ENCODE measurements at regions not wholly inside any gene's neighbourhood (a gene's known extent, or its start where the extent isn't known, plus 50 kb on each side); places are given as distances from the start of the nearest gene placed in this dataset.
"Not testable (repeated sequence)": the region's sequence is repeated elsewhere in the genome, so short reads cannot be mapped to it uniquely, and the experiment has no call there.

DNA sequence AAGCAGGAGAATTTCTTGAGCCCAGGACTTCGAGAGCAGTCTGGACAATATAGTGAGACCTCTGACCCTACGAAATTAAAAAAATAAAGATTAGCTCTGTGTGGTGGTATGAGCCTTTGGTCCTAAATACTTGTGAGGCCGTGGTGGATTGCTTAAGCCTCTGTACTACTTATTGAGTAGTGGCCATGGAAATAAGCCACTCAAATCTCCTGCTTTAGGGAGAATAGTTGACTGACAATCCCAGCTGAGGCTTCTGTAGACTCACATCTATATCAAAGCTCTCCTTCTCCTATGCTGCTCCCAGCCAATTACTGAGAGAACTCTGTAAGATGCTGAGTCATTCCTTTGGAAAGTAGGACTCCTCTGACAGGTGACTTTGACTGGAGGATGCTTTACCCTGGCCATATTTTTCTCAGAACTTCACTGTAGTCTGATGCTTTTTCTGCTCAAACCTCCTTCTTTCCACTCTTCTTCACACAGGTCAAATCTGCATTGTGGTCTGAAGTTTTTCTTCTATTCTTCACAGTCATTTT lies 420.2 kb downstream of the SLC6A15 start:
- no peak for DNase-seq

DNA sequence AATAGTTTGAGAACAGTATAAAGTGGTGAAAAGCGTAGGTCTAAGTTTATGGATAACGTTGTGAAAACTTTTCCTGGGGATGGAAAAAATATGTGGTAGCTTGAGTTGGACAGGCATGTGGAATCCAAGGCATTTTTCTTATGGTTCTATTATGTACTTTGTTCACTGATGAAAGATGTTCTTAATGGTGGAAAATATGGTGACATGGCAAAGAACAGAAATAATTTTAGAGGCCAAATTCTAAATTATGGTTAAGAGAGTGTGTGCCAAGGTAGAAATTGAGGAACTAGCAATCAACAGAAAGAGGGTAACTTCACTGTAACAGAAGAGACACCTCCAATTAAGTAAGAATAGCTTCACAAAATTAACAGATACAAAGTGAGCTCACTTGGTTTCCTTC lies 427.8 kb downstream of the SLC6A15 start:
- DNase-seq = no peak

DNA sequence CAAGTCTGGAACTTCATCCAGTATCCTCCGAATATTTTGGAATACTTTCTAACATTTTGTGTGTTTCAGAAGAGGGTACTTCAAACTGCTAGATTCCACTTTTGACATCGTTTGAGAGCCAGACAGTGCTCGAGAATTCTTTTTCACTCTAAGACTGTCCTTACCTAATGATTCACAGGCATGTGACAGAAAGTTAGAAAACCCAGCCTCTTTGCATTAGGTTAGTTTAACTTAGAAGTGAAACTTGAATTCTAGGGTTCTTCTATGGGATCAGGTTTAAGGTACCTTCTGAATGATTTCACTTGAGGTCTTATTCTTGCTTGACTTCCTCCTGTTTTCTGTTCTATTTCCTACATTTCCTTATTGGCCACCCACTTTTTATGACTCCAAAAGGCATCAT lies 431.8 kb downstream of the SLC6A15 start:
- no peak for DNase-seq

DNA sequence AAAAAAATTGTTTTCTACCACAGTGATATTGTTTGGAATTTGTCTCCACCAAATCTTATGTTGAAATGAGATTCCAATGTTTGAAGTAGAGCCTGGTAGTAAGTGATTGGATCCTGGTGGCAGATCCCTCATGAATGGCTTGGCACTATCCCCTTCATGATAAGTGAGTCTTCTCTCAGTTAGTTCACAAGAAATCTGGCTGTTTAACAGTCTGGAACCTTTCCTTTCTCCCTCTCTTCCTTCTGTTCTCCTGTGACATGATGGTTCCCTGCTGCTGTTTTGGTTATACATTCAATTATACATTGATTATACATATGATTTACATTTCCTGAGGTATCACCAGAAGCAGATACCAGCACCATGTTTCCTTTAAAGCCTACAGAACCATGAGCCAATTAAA lies 442.2 kb downstream of the SLC6A15 start:
- DNase-seq = no peak

DNA sequence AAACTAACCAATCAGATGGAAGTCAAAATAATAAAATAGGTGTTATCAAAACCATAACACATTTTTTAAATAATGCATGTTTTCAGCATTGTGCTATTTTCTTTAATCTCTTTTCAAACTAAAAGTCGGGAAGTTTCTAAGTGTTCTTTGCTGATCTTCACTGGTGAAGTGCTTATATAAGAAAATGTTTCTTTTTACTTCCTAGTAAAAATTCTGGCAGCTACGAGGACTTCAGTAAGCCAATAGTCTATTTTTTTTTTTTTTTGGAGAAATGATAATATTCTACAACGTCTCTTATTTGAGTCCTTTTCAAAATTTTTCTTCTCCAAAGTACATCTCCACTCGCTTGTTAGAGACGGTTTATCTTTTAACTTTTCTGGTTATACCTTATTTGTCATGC lies 448.0 kb downstream of the SLC6A15 start:
- no peak for DNase-seq

DNA sequence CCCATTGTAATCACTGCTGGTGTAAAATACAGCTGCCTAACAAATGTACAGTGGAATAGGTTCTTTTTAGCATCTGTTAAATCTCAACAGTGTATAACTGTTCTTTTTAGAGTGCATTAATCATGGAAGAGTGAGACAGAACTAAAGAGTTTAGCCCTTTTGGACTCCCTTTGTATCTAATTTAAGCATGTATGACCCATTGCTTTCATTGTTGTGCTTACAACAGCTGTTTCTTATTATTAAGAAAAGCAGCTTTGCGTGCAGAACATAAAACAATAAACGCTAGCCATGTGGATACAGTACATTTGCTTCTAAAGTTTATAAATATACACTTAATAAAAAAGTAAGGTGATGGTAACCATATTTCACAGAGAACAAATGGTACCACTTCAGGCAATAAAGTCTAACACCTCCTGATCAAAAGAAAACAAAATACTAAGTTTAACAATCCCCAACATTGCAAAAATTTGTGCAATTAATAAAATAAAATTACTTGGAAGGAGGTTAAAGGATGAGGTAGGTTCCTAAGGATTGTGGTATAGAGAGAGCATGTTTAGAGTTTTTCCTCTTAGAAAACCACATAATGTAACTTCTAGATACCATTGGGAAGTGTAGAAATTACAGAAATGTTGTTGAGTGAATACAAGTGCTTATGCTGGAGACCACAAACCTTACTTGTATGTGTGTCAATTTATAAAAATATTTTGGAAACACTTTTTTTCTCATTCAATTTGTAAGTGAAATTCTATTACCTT lies 448.7 kb downstream of the SLC6A15 start:
- peak; percentile 56 for DNase-seq

DNA sequence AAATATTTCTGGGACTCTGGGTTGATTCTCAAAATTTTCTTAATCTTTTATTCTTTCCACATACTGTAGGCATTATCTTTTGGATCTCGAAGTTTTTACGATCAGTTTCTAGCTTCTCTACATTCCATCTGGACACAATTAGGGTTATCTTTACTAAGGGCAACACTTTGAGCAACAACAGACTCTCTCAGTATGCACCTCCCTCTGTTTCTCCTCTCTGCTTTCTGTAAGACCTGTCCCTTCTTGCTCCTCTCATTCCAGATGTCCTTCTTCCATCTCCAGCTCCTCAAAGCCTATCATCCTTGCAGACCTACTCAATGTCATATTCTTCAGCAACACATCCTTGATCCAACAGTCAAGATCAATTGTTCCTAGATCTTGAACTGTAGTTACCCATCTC lies 457.0 kb downstream of the SLC6A15 start:
- no peak for DNase-seq

DNA sequence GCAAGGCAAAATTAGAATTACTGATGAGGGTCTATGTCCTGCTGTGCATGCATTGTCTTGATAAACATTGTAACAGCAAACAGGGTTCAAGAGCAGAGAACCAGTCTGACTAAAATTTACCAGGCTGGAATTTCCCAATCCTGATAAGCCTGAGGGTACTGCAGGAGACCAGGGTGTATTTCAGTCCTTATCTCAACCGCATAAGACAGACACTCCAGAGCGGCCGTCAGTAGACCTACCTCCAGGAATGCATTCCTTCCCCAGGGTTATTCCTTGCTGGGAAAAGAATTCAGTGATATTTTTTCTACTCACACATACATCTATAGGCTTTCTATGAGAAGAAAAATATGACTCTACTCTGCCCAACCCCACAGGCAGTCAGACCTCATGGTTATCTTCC lies 466.1 kb downstream of the SLC6A15 start:
- not testable (repeated sequence) for DNase-seq

DNA sequence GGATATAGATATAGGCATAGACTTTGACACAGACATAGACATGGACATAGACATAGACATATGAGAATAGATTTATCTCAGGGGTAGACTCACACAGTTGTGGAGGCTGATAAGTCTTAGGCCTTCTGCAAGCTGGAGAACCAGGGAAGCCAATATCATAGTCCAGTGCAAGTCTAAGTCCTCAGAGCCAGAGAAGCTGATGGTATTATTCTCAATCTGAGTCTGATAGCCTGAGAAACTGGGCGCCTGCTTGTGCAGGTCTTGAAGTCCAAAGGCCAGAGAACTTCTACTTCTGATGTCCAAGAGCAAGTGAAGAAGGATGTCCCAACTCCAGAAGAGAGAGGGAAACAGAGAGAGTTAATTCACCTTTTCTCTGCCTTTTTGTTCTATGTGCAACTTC lies 476.5 kb downstream of the SLC6A15 start:
- DNase-seq = no peak

DNA sequence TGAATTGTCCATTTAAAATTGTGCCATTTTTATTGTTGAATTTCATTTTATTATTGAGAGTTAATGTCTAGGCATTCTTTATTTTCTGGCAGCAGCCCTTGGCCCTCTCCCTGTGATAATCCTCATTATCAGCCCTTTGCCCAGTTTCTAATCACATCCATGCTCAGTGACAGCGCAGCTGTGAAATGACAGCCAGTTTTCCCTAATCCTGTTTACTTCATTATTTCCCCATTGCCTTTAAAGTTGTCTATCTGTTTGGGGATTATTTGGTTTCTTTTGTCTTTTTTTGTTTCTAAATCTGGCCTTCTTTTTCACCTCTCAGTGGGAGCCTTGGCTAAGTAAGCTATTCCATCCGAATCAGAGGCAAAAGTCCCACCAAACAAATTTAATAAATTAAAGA lies 476.9 kb downstream of the SLC6A15 start:
- no peak for DNase-seq

DNA sequence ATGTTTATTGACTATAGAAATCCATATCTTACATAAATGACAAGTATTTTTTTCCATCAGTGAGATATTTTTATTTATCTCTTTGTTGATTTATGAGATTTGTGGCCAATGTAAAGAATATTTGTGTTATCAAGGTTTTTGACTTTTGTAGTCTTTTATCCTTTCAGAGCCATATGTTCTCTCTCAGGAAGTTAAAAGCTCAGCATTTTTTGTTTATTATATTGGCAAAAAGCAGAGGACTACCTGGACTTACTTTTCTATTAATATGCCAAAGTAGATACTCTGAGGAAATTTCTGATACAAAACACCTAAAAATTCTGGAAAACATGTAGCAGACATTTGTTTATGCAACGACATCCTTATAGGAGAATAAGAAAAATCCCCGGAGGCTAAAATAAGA lies 490.3 kb downstream of the SLC6A15 start:
- no peak for DNase-seq

DNA sequence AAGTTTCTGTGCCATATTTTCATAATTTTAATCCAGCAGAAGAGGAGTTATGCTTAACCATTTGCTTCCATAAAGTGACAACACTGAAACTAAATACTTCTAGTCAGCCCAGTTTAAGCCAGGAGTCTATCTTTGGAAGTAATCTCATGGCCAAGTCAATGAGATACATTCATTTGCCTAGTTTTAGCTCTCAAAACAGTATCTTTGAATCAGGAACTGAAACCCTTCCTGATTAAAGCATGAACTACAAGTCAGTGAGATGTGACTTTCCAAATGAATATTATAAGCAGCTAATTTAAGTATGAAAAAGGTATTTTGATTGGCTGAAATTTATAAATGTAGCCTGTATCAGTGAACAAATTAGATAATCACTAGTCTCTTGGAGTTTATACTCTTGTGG lies 491.5 kb downstream of the SLC6A15 start:
- no peak for DNase-seq

DNA sequence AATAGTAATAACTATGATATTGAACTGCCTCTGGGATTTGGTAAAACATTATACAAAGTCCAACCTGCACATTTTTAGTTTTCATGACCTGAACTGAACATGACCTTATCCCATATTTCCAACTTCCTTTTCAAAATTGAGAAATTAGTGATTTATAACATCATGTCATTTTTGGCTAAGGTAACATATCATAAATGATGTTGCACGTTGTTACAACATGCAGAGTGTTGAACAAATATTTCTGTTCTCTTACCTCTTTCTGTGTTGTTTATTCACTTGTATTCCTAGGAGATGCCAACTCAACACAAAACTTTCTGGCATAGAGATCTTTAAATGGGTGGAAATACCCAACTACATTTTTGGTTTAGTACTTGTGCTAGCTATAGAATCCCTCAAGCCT lies 496.0 kb downstream of the SLC6A15 start:
- no peak for DNase-seq

DNA sequence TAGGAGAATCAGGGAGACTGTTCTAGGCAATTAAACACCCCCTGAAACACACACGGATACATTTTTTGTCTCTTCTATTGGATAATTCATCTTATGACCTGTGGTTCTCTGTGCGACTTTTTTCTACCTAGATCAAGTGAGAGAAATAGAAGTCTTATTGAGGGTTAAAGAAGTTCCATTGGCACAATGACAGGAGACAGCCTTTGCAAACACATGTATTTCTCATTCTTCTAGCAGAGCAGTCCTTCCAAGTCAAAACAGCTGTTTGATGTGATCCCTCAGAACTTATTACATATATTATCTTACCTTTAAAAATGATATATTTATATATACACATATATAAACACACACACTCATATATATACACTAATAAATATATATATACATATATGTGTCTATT lies 496.7 kb downstream of the SLC6A15 start:
- no peak for DNase-seq

DNA sequence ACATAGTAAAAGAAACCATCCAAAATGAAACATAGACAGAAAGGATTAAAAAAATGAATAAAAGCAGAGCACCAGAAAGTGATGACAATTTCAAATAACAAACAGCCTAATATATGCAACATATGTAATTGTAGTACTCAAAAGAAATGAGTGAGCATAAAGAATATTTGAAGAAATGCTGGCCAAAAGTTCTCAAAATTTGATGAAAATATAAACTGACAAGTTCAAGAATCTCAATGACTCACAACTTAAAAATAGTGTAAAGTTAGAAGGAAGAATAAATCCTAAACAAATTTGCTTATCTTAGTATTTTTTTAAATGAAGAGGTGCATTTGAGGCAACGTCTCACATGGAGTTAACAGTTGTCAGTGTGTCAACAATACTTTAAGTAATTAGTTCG lies 498.9 kb downstream of the SLC6A15 start:
- DNase-seq = peak; percentile 7

DNA sequence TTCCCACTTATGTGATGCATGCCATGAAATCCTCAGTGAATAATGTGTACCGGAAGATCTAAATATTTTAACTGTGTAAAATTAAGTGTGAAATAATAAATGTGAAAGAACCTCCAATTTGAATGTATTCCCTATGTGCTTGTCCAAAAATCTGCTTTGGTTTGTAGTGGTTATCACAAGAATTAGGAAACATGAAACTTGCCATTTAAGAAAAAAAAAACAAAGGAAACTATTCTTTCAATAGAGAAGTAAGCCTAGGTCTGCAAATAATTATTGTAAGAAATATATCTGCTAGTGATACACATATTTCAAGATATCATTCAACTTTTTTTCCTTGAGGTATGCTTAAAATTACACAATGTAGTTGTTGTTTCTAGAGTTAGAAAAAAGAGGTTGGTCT lies 500.4 kb downstream of the SLC6A15 start:
- peak; percentile 59 for DNase-seq

DNA sequence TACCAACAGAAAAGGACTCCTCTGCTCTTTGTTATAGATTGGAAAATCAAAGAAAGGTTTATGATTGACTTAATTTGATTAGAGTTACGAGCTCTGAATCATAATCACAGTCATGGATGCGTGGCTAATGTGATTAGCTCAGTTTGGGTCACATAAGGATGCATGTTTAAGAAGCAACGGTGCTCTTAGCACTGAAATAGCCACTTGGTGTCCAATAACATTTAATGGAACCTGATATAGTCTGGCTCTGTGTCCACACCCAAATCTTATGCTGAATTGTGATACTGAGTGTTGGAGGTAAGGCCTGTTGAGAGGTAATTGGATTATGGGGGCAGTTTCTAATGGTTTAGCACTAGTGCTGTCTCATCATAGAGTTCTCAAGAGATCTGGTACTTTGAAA lies 501.6 kb downstream of the SLC6A15 start:
- DNase-seq = no peak

DNA sequence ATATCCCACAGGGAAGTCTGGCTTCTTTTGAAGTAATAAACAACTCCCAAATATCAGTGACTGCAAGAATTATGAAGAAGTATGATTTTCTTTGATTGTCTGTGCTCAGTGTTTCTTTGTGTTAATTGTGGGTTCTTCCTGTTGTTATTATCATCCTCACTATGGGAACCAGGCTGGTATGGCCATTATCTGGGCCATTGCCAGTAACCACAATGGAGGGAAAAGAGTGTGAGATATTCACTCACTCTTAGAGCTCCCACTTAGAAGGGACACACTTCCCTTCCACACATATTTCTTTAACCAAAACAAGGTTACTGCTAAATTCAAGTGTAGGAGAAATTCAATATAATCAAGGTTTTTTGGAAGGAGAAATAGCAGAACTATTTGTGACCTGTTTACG lies 503.7 kb downstream of the SLC6A15 start:
- peak; percentile 60 for DNase-seq

DNA sequence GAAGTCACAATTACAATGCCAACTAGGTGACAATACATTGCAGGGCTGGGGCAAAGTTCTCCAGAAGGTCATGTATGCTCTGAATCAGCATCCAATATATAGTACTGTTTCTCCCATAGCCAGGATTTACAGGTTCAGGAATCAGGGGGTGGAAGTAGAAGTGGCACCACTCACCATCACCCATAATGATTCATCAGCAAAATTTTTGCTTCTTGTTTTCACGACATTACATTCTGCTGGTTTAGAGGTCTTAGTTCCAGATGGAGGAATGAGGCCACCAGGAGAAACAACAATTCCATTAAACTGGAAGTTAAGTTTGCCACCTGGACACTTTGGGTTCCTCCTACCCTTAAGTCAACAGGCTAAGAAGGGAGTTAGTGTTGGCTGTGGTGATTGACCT lies 505.9 kb downstream of the SLC6A15 start:
- DNase-seq = not testable (repeated sequence)

DNA sequence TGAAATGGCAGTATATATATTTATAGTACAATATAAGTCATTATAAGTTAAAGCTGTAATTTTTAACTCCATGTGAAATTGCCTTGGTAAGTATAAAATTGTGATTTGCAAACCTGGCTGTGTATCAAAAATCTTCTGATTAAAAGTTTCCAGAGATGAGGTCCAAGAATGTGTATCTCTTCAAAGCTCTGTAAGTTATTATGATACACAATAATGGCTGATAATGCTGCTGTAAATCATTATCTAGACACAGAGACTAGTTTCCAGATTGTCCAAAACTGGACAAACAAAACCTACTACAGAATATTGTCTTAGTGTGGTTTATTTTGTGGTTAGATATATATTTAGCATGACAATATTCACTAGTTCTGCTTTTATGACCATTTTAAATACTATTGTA lies 514.8 kb downstream of the SLC6A15 start:
- DNase-seq = peak; percentile 8

DNA sequence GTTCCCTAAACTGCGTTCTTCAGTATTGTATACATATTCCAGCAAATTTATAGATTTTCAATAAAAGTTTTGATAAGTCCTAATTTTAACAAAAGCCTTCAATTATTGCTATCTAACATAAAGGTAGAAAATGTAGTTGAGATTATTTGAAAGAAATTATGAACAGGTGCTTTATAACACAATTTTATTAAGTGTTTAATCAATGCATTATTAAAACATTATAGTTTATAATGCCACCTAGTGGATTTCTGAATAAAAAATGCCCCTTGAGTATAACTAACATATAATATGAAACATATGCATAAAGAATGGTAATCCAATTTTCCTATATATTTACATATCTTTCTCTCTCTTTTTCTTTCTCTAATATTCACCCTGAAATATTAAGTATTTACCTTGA lies 515.3 kb downstream of the SLC6A15 start:
- DNase-seq = peak; percentile 31

DNA sequence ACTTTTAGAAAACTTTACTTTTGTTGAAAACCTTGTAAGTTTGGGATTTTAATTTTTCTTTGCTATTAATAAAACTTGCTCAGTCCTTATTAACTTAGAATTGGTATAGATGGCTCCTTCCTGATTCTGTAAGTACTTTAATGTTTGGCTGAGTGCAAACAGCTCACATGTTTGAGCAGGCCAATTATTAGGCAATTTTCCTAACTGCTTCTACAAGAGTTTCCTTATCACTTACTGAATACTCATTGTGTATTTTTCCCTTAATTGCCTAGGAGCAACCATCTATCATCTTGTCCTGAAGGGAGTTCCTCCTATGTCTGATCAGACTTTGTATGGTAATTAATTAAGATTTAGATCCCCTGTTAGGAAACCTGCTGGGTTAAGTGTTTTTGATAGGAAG lies 521.4 kb downstream of the SLC6A15 start:
- DNase-seq = not testable (repeated sequence)

DNA sequence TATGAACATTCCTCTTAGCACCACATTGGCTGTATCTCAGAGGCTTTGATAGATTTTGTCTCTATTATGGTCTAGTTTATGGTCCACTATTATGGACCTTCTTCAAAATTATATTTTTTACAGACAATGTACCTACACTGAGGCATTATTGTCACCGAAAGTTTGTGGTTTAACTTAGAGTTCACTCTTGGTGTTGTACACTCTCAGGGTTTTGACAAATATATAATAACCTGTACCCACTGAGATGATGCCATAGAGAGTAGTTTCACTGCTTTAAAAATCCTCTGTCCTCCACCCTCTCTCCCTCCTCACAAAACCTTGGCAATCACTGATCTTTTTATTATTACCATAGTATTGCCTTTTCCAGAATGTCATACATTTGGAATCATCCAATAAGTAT lies 528.2 kb downstream of the SLC6A15 start:
- DNase-seq = no peak

DNA sequence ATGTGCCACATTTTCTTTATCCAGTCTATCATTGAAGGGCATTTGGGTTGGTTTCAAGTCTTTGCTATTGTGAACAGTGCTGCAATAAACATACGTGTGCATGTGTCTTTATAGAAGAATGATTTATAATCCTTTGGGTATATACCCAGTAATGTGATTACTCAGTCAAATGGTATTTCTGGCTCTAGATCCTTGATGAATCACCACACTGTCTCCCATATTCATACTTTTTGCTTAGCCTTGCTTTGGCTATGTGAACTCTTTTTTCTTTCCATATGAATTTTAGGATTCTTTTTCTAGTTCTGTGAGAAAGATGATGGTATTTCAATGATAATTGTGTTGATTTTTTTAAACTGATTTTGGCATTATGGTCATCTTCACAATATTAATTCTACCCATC lies 530.1 kb downstream of the SLC6A15 start:
- peak; percentile 88 for DNase-seq

DNA sequence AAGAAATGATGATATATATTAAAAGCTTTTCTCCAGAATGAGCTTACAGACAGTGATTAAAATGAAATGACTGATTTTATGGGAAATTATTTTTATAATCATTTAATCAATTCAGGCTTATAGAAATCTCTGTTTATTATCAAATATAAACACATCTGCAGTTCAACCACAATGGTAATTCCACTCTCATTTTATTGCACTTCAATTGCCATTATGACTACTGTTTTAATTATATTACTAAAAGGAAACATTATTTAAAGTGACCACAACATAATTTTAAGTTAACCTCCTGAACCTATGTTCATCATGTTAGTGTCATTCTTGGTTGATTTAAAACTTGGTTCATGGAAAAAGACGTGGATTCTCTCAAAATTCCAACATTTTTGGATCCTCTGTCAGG lies 536.3 kb downstream of the SLC6A15 start:
- no peak for DNase-seq
